ENCODE measurements at regions not wholly inside any gene's neighbourhood (a gene's known extent, or its start where the extent isn't known, plus 50 kb on each side); places are given as distances from the start of the nearest gene placed in this dataset.

GRCh38 chr2:79260848-79261247, 101.3 kb upstream of the REG3A start:
- Histone ChIP-seq H4K91ac (ENCODE audit: low read length) (no peak overlapping the region), H2AFZ (ENCODE audit: low read depth, low read length) (no peak overlapping the region), H3K23ac (ENCODE audit: low read length in 2 of 2) (no peak overlapping the region), H3K4me1 (ENCODE audit: control insufficient read depth, insufficient read depth, low read depth, low read length) (no peaks in the 10 kb centered on the region), H3K79me1 (replicated peaks; ENCODE audit: low read length, poor library complexity, severe bottlenecking) (no peaks in the 10 kb centered on the region), H3K9ac (ENCODE audit: low read length) (no peak overlapping the region), H2BK15ac (ENCODE audit: low read depth, poor library complexity, severe bottlenecking) (no peak overlapping the region), H3K27ac (ENCODE audit: low read length, poor library complexity, severe bottlenecking) (no peak overlapping the region), H2BK120ac (ENCODE audit: low read depth, low read length) (no peak overlapping the region), H2BK5ac (ENCODE audit: low read depth, low read length, poor library complexity, severe bottlenecking) (no peak overlapping the region), H3K4me2 (ENCODE audit: low read length, poor library complexity, severe bottlenecking) (no peak overlapping the region), H3K18ac (ENCODE audit: low read depth in 1 of 2, low read length in 2 of 2) (no peak overlapping the region), H2AK5ac (ENCODE audit: low read length, severe bottlenecking) (no peak overlapping the region), H3K14ac (ENCODE audit: low read length in 2 of 2) (no peak overlapping the region), H3K27me3 (ENCODE audit: control insufficient read depth in 1 of 2, insufficient read depth in 1 of 2, low read length in 2 of 2) (no peaks in the 10 kb centered on the region), H3K4me3 (ENCODE audit: insufficient read depth in 1 of 2, low read depth in 1 of 2, low read length in 2 of 2) (no peak overlapping the region), H3K36me3 (ENCODE audit: control insufficient read depth in 1 of 2, insufficient read depth in 2 of 2, low read depth in 1 of 2, low read length in 2 of 2) (no peaks in the 10 kb centered on the region), H3K4ac (ENCODE audit: low read depth in 1 of 2, low read length in 2 of 2) (no peak overlapping the region), H2BK12ac (ENCODE audit: low read length in 2 of 2) (no peak overlapping the region), H4K8ac (ENCODE audit: low read length) (no peak overlapping the region), H3K9me3 (ENCODE audit: control insufficient read depth, low read length) (no peaks in the 10 kb centered on the region)
- no peak for DNase-seq
- 58% methylated on average over 1 of the region's 2 CpGs for WGBS

- H3K79me1 ChIP-seq (replicated peaks; ENCODE audit: low read length, poor library complexity, severe bottlenecking): no peaks in the 10 kb centered on the region
- no peak overlapping the region for H3K27ac ChIP-seq (ENCODE audit: low read length, poor library complexity, severe bottlenecking)
- no peak overlapping the region for H3K4ac ChIP-seq (ENCODE audit: low read depth in 1 of 2, low read length in 2 of 2)
- H3K14ac ChIP-seq (ENCODE audit: low read length in 2 of 2): no peak overlapping the region
- no peak overlapping the region for H4K91ac ChIP-seq (ENCODE audit: low read length)
- 36% methylated on average over 1 of the region's 1 CpG for WGBS
- H4K8ac ChIP-seq (ENCODE audit: low read length): no peak overlapping the region
- no peaks in the 10 kb centered on the region for H3K36me3 ChIP-seq (ENCODE audit: control insufficient read depth in 1 of 2, insufficient read depth in 2 of 2, low read depth in 1 of 2, low read length in 2 of 2)
- H3K4me2 ChIP-seq (ENCODE audit: low read length, poor library complexity, severe bottlenecking): no peak overlapping the region
- H2BK15ac ChIP-seq (ENCODE audit: low read depth, poor library complexity, severe bottlenecking): no peak overlapping the region
- no peak overlapping the region for H2BK12ac ChIP-seq (ENCODE audit: low read length in 2 of 2)
- no peak overlapping the region for H2BK120ac ChIP-seq (ENCODE audit: low read depth, low read length)
- no peaks in the 10 kb centered on the region for H3K9me3 ChIP-seq (ENCODE audit: control insufficient read depth, low read length)
- H3K4me1 ChIP-seq (ENCODE audit: control insufficient read depth, insufficient read depth, low read depth, low read length): no peaks in the 10 kb centered on the region
- no peaks in the 10 kb centered on the region for H3K27me3 ChIP-seq (ENCODE audit: control insufficient read depth in 1 of 2, insufficient read depth in 1 of 2, low read length in 2 of 2)
- H3K4me3 ChIP-seq (ENCODE audit: insufficient read depth in 1 of 2, low read depth in 1 of 2, low read length in 2 of 2): no peak overlapping the region
- no peak overlapping the region for H3K18ac ChIP-seq (ENCODE audit: low read depth in 1 of 2, low read length in 2 of 2)
- H2BK5ac ChIP-seq (ENCODE audit: low read depth, low read length, poor library complexity, severe bottlenecking): no peak overlapping the region
- no peak overlapping the region for H2AFZ ChIP-seq (ENCODE audit: low read depth, low read length)
- H2AK5ac ChIP-seq (ENCODE audit: low read length, severe bottlenecking): no peak overlapping the region
- H3K23ac ChIP-seq (ENCODE audit: low read length in 2 of 2): no peak overlapping the region
- H3K9ac ChIP-seq (ENCODE audit: low read length): no peak overlapping the region
- DNase-seq: no peak
Measured at GRCh38 chr2:79259959-79260358, 100.4 kb upstream of the REG3A start.

- Histone ChIP-seq H2BK15ac (ENCODE audit: low read depth, poor library complexity, severe bottlenecking) (no peak overlapping the region), H3K4ac (ENCODE audit: low read depth in 1 of 2, low read length in 2 of 2) (no peak overlapping the region), H2BK5ac (ENCODE audit: low read depth, low read length, poor library complexity, severe bottlenecking) (no peak overlapping the region), H4K8ac (ENCODE audit: low read length) (no peak overlapping the region), H3K9me3 (ENCODE audit: control insufficient read depth, low read length) (no peaks in the 10 kb centered on the region), H2AK5ac (ENCODE audit: low read length, severe bottlenecking) (no peak overlapping the region), H3K4me2 (ENCODE audit: low read length, poor library complexity, severe bottlenecking) (no peak overlapping the region), H3K18ac (ENCODE audit: low read depth in 1 of 2, low read length in 2 of 2) (no peak overlapping the region), H3K23ac (ENCODE audit: low read length in 2 of 2) (no peak overlapping the region), H3K36me3 (ENCODE audit: control insufficient read depth in 1 of 2, insufficient read depth in 2 of 2, low read depth in 1 of 2, low read length in 2 of 2) (no peaks in the 10 kb centered on the region), H3K4me3 (ENCODE audit: insufficient read depth in 1 of 2, low read depth in 1 of 2, low read length in 2 of 2) (no peak overlapping the region), H2BK120ac (ENCODE audit: low read depth, low read length) (no peak overlapping the region), H4K91ac (ENCODE audit: low read length) (no peak overlapping the region), H3K14ac (ENCODE audit: low read length in 2 of 2) (no peak overlapping the region), H3K9ac (ENCODE audit: low read length) (no peak overlapping the region), H3K79me1 (replicated peaks; ENCODE audit: low read length, poor library complexity, severe bottlenecking) (no peaks in the 10 kb centered on the region), H2AFZ (ENCODE audit: low read depth, low read length) (no peak overlapping the region), H3K4me1 (ENCODE audit: control insufficient read depth, insufficient read depth, low read depth, low read length) (no peaks in the 10 kb centered on the region), H3K27ac (ENCODE audit: low read length, poor library complexity, severe bottlenecking) (no peak overlapping the region), H3K27me3 (ENCODE audit: control insufficient read depth in 1 of 2, insufficient read depth in 1 of 2, low read length in 2 of 2) (no peaks in the 10 kb centered on the region), H2BK12ac (ENCODE audit: low read length in 2 of 2) (no peak overlapping the region)
- no peak for DNase-seq
- 80% methylated on average over 2 of the region's 3 CpGs for WGBS
Measured at GRCh38 chr2:79259296-79259695, 99.7 kb upstream of the REG3A start.

GRCh38 chr2:79253243-79253774, 93.8 kb upstream of the REG3A start:
- Histone ChIP-seq H3K4me1 (ENCODE audit: control insufficient read depth, insufficient read depth, low read depth, low read length) (no peaks in the 10 kb centered on the region), H4K8ac (ENCODE audit: low read length) (no peak overlapping the region), H4K91ac (ENCODE audit: low read length) (no peak overlapping the region), H3K4me3 (ENCODE audit: insufficient read depth in 1 of 2, low read depth in 1 of 2, low read length in 2 of 2) (no peak overlapping the region), H3K36me3 (ENCODE audit: control insufficient read depth in 1 of 2, insufficient read depth in 2 of 2, low read depth in 1 of 2, low read length in 2 of 2) (no peaks in the 10 kb centered on the region), H3K27me3 (ENCODE audit: control insufficient read depth in 1 of 2, insufficient read depth in 1 of 2, low read length in 2 of 2) (no peaks in the 10 kb centered on the region), H2BK15ac (ENCODE audit: low read depth, poor library complexity, severe bottlenecking) (no peak overlapping the region), H2BK120ac (ENCODE audit: low read depth, low read length) (no peak overlapping the region), H3K9me3 (ENCODE audit: control insufficient read depth, low read length) (no peaks in the 10 kb centered on the region), H3K18ac (ENCODE audit: low read depth in 1 of 2, low read length in 2 of 2) (no peak overlapping the region), H3K79me1 (replicated peaks; ENCODE audit: low read length, poor library complexity, severe bottlenecking) (no peaks in the 10 kb centered on the region), H3K23ac (ENCODE audit: low read length in 2 of 2) (no peak overlapping the region), H3K4ac (ENCODE audit: low read depth in 1 of 2, low read length in 2 of 2) (no peak overlapping the region), H3K9ac (ENCODE audit: low read length) (no peak overlapping the region), H3K4me2 (ENCODE audit: low read length, poor library complexity, severe bottlenecking) (no peak overlapping the region), H2AK5ac (ENCODE audit: low read length, severe bottlenecking) (no peak overlapping the region), H2BK12ac (ENCODE audit: low read length in 2 of 2) (no peak overlapping the region), H3K14ac (ENCODE audit: low read length in 2 of 2) (no peak overlapping the region), H2AFZ (ENCODE audit: low read depth, low read length) (no peak overlapping the region), H3K27ac (ENCODE audit: low read length, poor library complexity, severe bottlenecking) (no peak overlapping the region), H2BK5ac (ENCODE audit: low read depth, low read length, poor library complexity, severe bottlenecking) (no peak overlapping the region)
- 70% methylated on average over 1 of the region's 2 CpGs for WGBS
- DNase-seq: no peak

All from mesenchymal stem cell (in vitro differentiated cells and primary cell).